PFSK-1 (cell line): ENCODE measurements at regions not wholly inside any gene's neighbourhood (a gene's known extent, or its start where the extent isn't known, plus 50 kb on each side); places are given as distances from the start of the nearest gene placed in this dataset.

ENCODE experiments used
- FOXP2 ChIP-seq: optimal IDR thresholded peaks from 2 replicates; pipeline ENCODE3; 2011; ENCODE audit warnings: borderline replicate concordance, control low read depth, inconsistent platforms; ENCODE audit not compliant: insufficient read depth; ENCODE audit errors: extremely low read length, extremely low read depth
- POLR2AphosphoS5 ChIP-seq: IDR thresholded peaks from 2 replicates; pipeline ENCODE4 v1.6.1; 2012; ENCODE audit warnings: low read depth, mild to moderate bottlenecking, control low read depth, low read length, moderate library complexity
- REST ChIP-seq, 2 experiments: IDR thresholded peaks; 2 replicates each; pipeline versions ENCODE4 v1.6.1 to v1.8.0; 2011 to 2012; ENCODE audit warnings: low read depth in 2 of 2, low read length in 2 of 2, control low read depth in 1 of 2, inconsistent platforms in 1 of 2, mild to moderate bottlenecking in 1 of 2, moderate library complexity in 1 of 2; ENCODE audit not compliant: insufficient read depth in 1 of 2
- SIN3A ChIP-seq: IDR thresholded peaks from 2 replicates; pipeline ENCODE4 v1.6.1; 2012; ENCODE audit warnings: mild to moderate bottlenecking, low read length, moderate library complexity, borderline replicate concordance; ENCODE audit not compliant: insufficient read depth
- TAF1 ChIP-seq: IDR thresholded peaks from 2 replicates; pipeline ENCODE4 v1.6.1; 2012; ENCODE audit warnings: low read length, control low read depth, borderline replicate concordance; ENCODE audit not compliant: insufficient read depth

GRCh38 chr18:45378933-45379332 is 236.3 kb upstream of the SLC14A2 start:
- no peak for TF ChIP-seq POLR2AphosphoS5
- no peak for TF ChIP-seq SIN3A
- no peak for TF ChIP-seq FOXP2

DNA sequence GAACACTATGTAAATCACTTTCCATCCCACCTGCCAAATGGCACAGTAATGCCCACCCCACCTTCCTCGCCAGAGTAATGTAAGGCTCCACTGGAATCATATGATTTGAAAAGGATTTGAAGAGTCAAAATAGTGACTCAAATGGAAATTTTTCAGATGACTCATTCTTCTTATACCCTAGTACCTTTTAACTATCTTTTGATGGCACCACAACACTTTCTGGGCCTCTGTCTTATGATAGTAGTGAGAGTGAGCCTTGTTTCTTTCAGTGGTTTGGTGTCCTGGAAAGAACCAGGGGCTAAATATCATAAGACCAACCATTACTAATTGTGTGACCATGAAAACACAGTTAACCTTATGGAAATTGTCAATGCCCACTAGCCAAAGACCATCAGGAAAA is 235.4 kb upstream of the SLC14A2 start:
- TF ChIP-seq TAF1 (no peak), FOXP2 (no peak), POLR2AphosphoS5 (no peak)

DNA sequence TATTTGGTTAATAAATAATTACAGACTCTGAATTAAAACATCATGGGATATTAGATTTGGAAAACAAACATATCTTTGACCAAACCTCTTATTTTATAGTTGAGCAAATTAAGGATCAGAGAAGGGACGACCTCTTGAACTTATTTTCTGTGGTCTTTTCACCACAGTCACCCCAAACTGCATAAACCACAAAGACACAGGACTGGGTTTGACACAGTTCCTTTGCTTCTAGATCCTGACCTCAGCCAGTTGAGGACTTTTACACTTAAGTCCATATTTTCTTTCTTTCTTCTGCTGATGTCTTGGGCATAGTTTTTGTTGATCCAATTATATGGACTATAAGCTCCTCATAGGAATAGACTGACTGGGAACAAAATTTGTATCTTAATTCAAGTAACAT is 234.0 kb upstream of the SLC14A2 start:
- no peak for TF ChIP-seq SIN3A
- no peak for TF ChIP-seq TAF1
- no peak for TF ChIP-seq REST (IDR thresholded peaks at IDR 0.05; ENCODE audit: insufficient read depth in 1 of 2, low read depth in 2 of 2, low read length in 2 of 2)
- TF ChIP-seq FOXP2, result no peak
- no peak for TF ChIP-seq POLR2AphosphoS5

DNA sequence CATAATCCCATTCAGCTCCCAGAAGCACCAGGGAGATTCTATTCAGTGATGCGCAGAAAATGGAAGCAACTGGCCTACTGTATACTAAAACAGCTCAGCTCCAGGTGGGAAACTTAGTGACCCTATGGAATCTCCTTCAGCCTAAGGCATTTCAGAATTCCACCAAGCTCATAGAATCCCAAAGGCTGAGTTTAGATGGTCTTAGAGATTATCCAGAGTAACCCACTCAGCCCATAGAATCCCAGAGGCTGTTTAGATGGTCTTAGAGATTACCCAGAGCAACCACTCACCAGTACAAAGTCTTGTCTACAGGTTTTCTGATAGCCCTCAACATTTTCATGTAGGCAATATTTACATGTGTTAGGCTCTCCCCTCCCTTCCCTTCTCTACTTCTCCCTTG is 232.0 kb upstream of the SLC14A2 start:
- TF ChIP-seq FOXP2 (no peak), REST (IDR thresholded peaks at IDR 0.05; ENCODE audit: insufficient read depth in 1 of 2, low read depth in 2 of 2, low read length in 2 of 2) (no peak), TAF1 (no peak), SIN3A (no peak), POLR2AphosphoS5 (no peak)

- TF ChIP-seq SIN3A (no peak), FOXP2 (no peak), REST (IDR thresholded peaks at IDR 0.05; ENCODE audit: insufficient read depth in 1 of 2, low read depth in 2 of 2, low read length in 2 of 2) (no peak), POLR2AphosphoS5 (no peak), TAF1 (no peak)
Observed at GRCh38 chr18:45384137-45384961, 230.9 kb upstream of the SLC14A2 start.

- TF ChIP-seq FOXP2 (no peak), POLR2AphosphoS5 (no peak), SIN3A (no peak), TAF1 (no peak), REST (IDR thresholded peaks at IDR 0.05; ENCODE audit: insufficient read depth in 1 of 2, low read depth in 2 of 2, low read length in 2 of 2) (no peak)
Observed at GRCh38 chr18:45384962-45385315, 230.3 kb upstream of the SLC14A2 start.
